ENCODE measurements at regions not wholly inside any gene's neighbourhood (a gene's known extent, or its start where the extent isn't known, plus 50 kb on each side); places are given as distances from the start of the nearest gene placed in this dataset.
"Not testable (repeated sequence)": the region's sequence is repeated elsewhere in the genome, so short reads cannot be mapped to it uniquely, and the experiment has no call there.

DNA sequence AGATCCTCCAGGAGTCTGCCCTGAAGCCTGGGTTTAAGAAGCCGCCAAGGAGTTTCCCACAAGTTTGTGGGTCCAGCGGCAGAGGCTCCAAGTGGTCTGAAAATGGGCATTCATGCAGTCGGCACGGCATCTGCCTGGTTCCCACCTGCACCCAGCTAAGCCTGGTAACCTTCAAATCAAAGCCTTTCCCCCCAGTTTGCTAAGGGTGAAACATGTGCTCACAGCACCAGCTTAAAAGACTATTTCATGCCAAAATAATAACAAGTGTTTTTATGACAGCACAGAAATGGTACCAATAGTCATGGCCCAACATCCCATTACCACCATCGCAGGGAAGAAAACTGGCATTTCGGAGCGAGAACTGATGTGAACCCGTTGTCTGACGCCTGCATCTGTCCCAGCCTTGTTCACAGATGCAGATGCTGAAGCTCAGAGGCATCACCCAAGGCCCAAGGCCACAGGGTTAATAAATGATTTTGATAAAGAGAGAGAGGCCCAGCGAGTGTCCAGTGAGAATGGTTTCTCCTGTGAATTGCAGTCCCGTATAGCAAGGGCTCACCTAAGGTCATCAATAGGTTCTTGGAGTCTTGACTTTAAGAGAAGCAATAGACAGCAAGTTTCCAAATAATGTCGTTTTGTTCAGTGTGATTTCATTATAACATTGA is 188.0 kb upstream of the TPM1 start:
- DNase-seq (ENCODE audit: low read depth in 2 of 2) = no peak

DNA sequence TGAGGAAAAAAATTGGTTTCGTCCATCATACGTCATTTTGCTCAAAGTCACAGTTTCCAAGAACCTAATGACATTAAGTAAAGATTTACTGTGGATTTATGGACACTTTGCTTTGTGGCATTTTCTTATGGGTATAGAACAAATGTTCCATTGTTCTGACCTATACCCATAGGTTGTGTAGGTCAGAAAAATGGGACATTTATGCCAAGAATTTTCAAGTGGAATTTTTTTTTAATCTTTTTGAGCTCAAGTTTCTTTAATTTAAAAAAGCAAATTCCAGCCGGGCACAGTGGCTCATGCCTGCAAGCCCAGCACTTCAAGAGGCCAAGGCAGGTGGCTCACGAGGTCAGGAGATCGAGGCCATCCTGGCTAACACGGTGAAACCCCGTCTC is 187.5 kb upstream of the TPM1 start:
- no peak for DNase-seq (ENCODE audit: low read depth in 2 of 2)

DNA sequence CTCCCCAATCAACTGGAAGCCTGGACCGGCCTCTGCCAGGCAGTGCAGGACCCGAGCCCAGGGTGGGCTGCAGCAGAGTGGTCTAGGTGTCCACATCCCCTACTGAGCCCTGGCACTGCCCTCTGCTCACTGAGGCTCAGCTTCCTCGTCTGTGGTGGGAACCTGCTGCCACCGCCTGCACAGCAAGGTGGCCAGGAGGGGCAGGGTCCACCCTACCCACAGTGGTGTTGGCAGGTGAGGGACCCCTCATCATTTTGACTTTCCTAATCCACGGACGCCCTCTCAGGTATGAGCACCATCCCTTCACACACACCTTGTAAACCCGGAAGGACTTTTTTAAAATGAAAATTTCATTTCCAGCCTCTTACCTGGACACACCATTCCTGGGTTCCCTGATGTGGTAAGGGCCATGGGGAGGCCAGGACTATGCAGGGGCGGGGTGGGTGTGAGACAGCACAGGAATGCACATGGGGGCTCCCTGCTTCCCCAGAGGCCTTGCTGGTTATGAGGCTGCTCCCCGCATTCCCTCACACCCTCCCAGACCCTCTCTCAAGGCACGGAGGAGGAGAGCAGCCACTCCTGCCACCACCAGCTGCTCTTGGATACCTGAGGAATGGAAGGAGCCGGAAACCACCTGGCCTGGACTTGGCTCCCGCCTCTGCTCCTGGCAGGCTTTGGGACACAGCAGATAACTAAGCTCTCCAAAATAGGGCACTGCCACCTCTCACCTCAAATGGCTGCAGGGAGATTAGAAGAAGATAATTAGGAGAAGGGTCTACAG is 185.9 kb upstream of the TPM1 start:
- DNase-seq (ENCODE audit: low read depth in 2 of 2) = no peak

DNA sequence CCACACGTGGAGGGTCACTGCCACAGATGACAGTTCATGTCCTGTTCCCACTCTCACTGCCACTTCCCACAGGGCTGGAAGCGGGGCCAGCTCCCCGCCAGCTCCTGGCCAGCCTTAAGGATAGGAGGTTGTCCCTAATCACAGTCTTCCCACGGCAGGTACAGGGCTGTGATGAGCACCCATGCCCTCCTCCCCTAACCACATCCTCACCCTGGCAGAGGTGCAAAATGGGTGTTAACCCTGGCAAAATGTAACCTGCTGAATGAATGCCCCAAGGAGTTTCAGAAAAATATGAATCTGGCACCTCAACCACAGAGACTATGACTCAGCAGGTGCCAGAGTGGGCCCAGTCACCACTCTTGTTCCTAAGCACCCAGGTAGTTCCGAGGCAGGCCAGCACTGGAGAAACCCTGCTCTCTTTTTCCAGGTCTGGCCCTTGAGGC is 185.1 kb upstream of the TPM1 start:
- no peak for DNase-seq (ENCODE audit: low read depth in 2 of 2)

DNA sequence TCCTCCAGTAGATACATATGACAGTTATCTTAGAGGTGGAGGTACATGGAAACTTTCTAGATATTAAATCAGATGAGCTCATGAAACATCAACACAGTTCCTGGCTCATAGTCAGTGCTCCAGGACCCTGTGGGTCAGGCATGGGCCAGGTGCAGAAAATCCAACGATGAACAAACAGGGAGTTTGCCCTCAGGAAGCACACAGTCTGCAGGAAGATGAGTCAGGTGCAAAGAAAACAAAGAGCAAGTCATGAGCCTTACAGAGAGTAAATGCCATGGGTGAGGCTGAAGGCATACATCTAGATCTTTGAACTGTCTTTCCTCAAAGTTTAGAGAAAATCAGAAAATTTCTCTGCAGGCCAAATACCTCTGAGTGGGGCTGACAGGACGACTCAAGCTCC is 184.2 kb upstream of the TPM1 start:
- no peak for DNase-seq (ENCODE audit: low read depth in 2 of 2)

DNA sequence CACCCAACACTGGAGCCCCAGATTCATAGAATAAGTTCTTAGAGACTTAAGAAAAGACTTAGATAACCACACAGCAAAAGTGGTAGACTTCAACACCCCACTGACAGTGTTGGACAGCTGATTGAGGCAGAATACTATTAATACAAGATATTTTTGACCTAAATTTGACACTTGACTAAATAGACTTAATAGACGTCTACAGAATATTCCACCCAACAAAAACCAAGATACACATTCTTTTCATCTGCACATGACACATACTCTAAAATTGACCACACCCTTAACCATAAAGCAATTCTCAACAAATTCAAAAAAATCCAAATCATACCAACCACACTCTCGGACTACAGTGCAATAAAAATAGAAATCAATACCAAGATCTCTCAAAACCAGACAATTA is 179.8 kb upstream of the TPM1 start:
- DNase-seq (ENCODE audit: low read depth in 2 of 2) = no peak

DNA sequence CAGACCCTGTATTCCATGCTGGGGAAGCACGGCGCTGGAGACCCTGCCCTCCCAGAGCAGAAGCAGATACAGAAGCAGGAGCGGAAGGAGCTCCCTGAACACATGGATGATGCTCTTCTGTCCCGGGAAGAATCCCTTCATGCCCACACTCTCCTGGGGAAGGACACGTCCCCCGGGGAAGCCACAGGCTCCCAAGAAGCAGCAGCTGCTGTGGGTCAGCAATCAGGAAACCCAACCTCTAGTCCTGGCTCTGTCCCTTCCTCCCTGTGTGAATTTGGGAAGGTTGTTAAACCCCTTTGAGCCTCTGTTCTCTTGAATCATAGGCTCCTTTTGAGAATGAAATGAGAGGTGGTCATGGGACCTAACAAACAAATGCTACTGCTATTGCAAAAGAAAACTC is 176.2 kb upstream of the TPM1 start:
- no peak for DNase-seq (ENCODE audit: low read depth in 2 of 2)

DNA sequence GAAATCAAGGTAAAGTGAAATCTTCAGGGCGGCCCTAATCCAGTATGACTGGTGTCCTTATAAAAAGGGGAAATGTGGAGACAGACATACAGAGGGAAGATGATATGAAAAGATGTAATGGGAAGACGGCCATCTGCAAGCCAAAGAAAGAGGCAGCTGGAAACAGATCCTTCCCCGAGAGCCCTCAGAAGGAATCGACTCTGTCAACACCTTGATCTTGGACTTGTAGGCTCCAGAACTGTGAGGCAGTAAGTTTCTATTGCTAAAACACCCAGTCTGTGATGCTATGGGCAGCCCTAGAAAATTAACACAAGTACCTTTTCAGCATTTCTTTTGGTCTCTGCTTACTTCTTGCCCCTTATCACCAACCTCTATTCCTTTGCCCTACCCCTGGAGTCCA is 174.7 kb upstream of the TPM1 start:
- no peak for DNase-seq (ENCODE audit: low read depth in 2 of 2)

DNA sequence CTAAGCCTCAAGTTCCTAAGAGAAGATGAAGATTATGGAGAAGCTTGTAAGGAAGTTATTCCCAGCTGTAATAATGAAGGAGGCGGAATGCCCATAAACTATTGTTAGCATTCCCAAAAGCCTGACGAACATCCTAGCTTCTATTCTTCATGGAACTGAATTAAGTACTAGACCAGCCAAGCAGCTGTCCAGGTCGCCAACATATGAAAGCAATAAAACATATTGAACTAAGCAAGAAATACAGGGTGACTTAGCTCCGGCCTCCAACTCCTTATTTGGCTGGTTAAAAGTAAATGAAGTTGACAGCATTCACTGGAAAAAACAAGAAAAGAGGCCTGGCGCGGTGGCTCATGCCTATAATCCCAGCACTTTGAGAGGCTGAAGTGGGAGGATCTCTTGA is 174.0 kb upstream of the TPM1 start:
- no peak for DNase-seq (ENCODE audit: low read depth in 2 of 2)

DNA sequence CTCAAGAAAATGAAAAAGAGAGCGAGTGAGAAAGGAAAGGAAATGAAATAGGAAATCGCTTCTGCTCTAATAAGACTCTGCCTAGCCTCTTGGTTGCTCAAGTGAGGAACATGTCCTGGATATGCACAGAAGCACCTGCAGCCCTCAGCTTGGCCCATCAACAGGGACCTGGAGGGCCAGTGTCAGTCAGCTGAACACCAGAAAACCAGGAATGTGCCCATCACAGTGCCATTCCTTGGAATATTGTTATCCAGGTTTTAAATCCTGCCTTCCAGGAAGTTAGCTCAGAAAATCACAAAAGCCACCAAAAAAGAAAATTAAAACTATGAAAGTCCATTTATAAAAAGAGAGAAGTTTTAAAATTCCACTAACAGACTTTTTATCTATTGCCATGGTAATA is 173.4 kb upstream of the TPM1 start:
- DNase-seq (ENCODE audit: low read depth in 2 of 2) = no peak

DNA sequence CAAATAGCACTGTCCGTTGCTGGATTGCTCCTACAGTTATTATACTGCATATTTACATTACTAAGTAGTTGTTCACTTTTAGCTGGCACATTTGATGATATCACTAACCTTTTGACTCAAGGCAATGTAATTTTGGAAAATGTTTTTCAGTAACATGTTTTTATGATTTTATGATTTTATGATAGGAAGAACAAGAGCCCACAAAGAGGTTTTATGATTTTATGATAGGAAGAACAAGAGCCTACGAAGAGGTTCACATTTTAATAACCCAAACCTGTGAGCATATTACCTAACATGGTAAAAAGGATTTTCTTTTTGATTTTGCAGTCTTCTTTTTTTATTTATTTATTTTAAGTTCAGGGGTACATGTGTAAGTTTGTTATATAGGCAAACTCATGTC is 172.3 kb upstream of the TPM1 start:
- DNase-seq (ENCODE audit: low read depth in 2 of 2) = no peak

DNA sequence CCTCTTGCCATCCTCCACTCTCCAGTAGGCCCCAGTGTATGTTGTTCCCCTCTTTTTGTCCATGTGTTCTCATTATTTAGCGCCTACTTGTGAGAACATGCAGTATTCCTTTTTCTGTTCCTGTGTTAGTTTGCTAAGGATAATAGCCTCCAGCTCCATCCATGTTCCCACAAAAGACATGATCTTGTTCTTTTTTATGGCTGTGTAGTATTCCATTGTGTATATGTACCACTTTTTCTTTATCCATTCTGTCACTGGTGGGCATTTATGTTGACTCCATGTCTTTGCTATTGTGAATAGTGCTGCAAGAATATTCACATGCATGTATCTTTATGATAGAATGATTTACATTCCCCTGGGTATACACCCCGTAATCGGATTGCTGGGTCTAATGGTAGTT is 171.8 kb upstream of the TPM1 start:
- DNase-seq (ENCODE audit: low read depth in 2 of 2) = not testable (repeated sequence)

DNA sequence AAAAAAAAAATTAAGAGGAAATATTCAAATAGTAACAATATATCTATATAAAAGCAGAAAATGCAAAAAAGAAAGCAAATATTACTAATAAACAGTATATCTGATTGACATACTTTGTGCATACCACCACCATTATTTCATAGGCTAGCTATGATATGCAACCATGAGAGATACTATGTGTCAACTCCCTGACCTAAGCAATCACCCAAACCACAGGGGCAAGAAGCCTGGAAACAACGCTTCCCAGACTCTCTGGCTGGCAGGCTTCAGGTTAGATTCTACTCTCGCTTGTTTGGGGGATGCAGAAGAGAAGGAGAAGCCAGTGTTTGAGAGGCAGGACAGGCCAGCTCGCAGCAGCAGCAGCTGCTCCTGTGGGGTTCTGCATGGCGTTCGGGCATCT is 169.3 kb upstream of the TPM1 start:
- no peak for DNase-seq (ENCODE audit: low read depth in 2 of 2)

DNA sequence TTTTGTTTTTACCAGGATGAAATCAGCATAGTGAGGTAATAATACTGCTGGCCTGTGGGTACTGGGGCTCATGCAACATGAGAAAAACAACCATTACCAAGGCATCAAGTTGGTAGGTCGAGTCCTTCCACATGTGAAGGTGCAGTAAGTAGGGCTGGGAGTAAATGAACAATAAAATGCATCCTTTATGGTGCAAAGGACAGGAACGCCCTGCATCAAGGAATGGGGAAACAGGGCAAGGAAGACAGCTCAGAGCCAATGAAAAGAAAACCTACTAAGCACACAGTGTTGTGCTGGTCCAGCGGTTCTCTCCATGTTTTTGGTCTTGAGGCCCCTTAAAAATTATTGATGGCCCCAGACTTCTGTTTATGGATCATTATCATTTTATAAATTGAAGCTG is 168.5 kb upstream of the TPM1 start:
- no peak for DNase-seq (ENCODE audit: low read depth in 2 of 2)

DNA sequence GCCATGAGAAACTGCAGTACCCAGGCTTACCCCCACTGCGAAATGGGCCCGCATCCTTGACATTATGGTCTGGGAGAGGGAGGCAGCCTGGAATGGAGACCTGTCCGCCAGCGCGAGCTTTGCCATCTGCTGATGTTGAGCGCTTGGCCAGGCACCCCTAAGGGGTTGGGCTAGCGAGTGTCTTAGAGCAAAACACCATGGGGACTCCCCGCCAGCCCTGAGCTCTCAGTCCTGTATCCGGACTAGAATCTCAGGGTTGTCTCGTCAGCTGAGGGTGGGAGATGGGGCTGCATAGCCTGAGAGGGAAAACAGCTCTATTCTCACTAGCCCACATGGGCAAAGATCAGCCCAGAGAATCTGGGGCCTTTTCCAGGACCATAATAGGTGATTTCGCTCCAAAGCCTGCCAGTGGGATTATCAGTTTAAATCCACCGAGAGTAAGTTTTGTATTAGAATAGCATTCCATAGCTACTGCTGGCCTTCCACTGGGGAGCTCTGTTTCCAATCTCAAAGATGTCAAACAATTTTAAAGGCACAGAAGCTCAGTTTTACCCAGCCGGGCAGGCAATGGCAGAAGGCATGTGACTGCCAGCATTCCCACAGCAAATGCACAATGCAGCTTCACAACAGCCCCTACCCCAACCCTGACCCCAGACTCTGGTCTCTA is 167.5 kb upstream of the TPM1 start:
- DNase-seq (ENCODE audit: low read depth in 2 of 2) = no peak

DNA sequence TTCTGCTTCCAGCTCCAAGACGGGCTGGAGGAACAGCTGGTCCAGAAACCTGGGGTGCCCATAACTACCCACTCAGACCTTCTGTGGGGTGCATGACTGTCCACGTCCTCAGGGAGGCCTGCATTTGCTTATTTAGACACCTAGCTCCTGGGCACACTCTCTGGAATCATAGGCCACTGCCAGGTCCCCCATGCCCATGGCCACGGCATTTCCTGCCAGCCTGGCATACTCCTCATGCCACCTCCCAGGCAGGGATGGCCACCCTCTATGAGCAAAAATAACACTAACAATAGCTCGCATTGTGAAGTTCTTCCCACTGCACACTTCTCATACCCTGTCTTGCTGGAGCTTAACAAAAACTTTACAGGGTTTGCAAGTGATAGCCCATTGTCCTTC is 166.9 kb upstream of the TPM1 start:
- DNase-seq (ENCODE audit: low read depth in 2 of 2) = no peak

DNA sequence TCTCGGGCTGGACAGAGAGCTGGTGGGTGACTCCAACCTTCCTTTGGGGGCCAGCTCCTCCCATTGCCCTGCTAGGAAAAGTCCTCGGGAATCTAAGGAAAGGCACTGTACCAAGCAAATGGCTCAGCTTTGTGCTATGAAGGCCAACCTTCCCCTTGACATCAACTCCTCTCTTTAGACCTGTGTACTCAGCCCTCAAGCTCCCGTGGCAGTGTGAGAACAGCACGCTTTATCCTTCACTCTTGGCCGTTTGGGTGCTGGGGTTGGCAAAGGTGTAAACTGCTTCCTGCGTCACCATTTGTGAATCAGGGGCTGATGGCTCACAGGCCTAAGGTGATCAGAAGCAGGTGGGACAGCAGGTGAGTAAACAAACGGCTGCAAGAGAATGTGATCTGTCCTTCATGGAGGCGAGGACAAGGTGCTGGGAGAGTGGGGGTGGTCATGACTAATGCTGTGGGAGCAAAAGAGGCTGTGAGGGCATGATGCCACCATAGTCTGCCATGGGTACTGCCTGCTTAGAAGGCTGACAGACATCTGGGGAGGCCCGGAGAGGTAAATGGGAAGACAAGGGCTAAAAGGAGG is 165.2 kb upstream of the TPM1 start:
- no peak for DNase-seq (ENCODE audit: low read depth in 2 of 2)

DNA sequence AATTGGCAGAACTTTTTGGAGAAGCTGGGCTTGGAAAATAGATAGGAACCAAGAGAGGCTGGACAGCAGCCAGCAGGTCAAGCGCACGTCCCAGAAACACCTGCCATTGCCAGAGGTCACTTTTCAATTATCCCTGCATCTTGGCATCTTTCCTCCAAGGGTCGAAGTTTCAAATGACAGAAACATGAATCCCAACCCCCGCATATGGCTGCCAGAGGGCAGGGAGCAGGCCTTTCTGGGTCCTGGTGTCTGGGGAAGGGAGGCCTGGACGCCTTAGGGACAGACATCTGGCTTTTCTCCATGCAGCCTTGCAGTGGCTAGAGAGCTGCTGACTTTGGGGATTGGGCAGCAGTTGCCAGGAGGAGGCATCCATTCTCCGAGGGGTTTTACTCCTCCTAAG is 164.5 kb upstream of the TPM1 start:
- no peak for DNase-seq (ENCODE audit: low read depth in 2 of 2)

DNA sequence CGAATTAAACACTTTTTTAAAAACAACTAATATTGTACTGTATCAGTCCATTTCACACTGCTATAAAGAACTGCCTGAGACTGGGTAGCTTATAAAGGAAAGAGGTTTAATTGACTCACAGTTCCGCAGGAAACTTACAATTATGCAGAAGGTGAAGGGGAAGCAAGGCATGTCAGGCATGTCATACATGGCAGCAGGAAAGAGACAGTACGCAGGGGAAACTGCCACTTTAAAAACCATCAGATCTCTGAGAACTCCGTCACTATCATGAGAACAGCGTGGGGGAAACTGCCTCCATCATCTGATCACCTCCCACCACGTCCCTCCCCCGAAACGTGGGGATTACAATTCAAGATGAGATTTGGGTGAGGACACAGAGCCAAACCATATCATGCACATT is 162.8 kb upstream of the TPM1 start:
- DNase-seq (ENCODE audit: low read depth in 2 of 2) = no peak

DNA sequence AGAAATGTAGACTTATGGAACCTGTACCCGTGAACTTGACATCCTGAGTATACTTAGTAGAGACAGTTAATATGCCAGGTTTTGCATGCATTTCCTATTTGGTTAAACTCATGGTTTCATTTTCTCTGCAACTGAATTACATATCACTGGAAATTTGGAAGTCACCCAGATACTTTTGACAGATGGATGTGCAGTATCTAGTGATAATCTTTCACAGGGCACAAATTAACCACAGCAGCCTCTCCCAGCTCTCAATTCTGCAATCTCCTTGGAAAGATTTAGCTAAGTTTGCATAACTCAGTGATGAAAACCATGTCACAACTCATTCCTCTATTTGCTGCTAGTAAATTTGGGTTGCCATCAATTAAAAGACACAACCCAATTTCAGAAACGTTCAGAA is 162.3 kb upstream of the TPM1 start:
- DNase-seq (ENCODE audit: low read depth in 2 of 2) = no peak

DNA sequence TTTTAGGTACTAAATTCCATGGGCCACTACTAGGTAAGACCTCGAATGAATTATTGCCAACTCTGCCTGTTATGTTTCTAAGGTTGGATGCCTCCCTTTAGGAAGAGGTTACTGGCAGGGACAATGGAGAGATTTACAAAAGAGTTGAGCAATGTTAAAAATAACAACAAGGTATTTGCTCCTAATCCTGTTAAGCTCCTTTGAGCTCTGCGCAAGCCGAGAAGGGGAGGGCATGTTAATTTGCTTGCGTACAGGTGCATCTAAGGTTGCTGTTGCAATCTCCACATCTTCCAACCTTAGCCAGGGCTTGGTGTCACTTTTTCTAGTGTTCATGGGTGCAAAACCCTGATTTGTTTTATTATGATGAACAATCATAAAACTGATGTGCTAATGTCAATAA is 161.5 kb upstream of the TPM1 start:
- DNase-seq (ENCODE audit: low read depth in 2 of 2) = no peak

DNA sequence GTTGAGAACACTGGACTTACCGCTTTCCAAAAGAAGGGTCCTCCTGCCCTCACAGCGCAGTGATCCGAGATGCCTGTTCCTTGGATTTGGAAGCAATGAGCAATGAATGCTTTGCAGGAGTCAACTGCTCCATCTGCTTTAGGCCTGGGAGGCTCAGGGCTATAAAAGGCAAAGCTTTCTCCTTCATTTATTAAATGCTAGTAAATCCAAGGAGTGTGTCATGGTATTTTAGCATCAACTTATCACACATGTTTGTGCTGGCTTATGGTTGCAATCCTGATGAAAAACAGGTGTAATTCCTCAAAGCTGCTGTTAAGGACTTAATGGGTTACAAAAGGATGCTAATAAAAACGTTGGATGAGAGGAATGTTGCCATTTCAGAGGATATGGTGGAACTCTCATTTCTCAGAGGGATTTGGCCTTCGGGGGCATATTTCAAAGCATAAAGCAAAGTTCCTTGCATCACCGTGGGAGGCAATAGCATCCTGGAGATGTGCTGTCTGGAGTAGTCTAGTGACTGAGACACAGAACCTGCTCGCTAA is 158.5 kb upstream of the TPM1 start:
- no peak for DNase-seq (ENCODE audit: low read depth in 2 of 2)
